ENCODE measurements at regions not wholly inside any gene's neighbourhood (a gene's known extent, or its start where the extent isn't known, plus 50 kb on each side); places are given as distances from the start of the nearest gene placed in this dataset.

GRCh38 chrX:9127986-9128385, 94.1 kb upstream of the FAM9B start:
- H3K27ac ChIP-seq: no peak overlapping the region
- ATAC-seq (no peak), DNase-seq (no peak)
- no peak overlapping the region for H3K4me3 ChIP-seq
- no peak for TF ChIP-seq CTCF (IDR thresholded peaks at IDR 0.05)
- intact Hi-C loops (cut with DNase I): no loop called here
- H3K27me3 ChIP-seq: no peaks in the 10 kb centered on the region
- H3K36me3 ChIP-seq: no peaks in the 10 kb centered on the region
- no peaks in the 10 kb centered on the region for H3K9me3 ChIP-seq
- H3K4me1 ChIP-seq: no peaks in the 10 kb centered on the region

- no peak for ATAC-seq
- no peaks in the 10 kb centered on the region for H3K36me3 ChIP-seq
- intact Hi-C loops (cut with DNase I): no loop called here
- no peak for DNase-seq
- no peak overlapping the region for H3K4me3 ChIP-seq
- no peaks in the 10 kb centered on the region for H3K9me3 ChIP-seq
- no peaks in the 10 kb centered on the region for H3K27me3 ChIP-seq
- no peak for TF ChIP-seq CTCF (IDR thresholded peaks at IDR 0.05)
- no peak overlapping the region for H3K27ac ChIP-seq
- no peaks in the 10 kb centered on the region for H3K4me1 ChIP-seq
Measured at GRCh38 chrX:9130031-9130430, 96.1 kb upstream of the FAM9B start.

GRCh38 chrX:9131066-9131465, 97.1 kb upstream of the FAM9B start:
- DNase-seq (no peak), ATAC-seq (no peak)
- TF ChIP-seq CTCF (IDR thresholded peaks at IDR 0.05): no peak
- no peak overlapping the region for H3K27ac ChIP-seq
- no peaks in the 10 kb centered on the region for H3K4me1 ChIP-seq
- H3K9me3 ChIP-seq: no peaks in the 10 kb centered on the region
- intact Hi-C loops (cut with DNase I): no loop called here
- H3K36me3 ChIP-seq: no peaks in the 10 kb centered on the region
- H3K4me3 ChIP-seq: no peak overlapping the region
- H3K27me3 ChIP-seq: no peaks in the 10 kb centered on the region

GRCh38 chrX:9132036-9132638, 98.2 kb upstream of the FAM9B start:
- no peak for ATAC-seq
- TF ChIP-seq CTCF (IDR thresholded peaks at IDR 0.05): no peak
- Histone ChIP-seq H3K9me3 (no peaks in the 10 kb centered on the region), H3K4me3 (no peak overlapping the region), H3K27ac (no peak overlapping the region), H3K36me3 (no peaks in the 10 kb centered on the region), H3K27me3 (no peaks in the 10 kb centered on the region), H3K4me1 (no peaks in the 10 kb centered on the region)
- intact Hi-C loops (cut with DNase I): no loop called here
- DNase-seq: no peak

GRCh38 chrX:9133426-9133825, 99.5 kb upstream of the FAM9B start:
- Histone ChIP-seq H3K9me3 (no peaks in the 10 kb centered on the region), H3K27me3 (no peaks in the 10 kb centered on the region), H3K4me3 (no peak overlapping the region), H3K36me3 (no peaks in the 10 kb centered on the region), H3K27ac (no peak overlapping the region), H3K4me1 (no peaks in the 10 kb centered on the region)
- DNase-seq: no peak
- ATAC-seq: no peak
- TF ChIP-seq CTCF (IDR thresholded peaks at IDR 0.05): no peak
- intact Hi-C loops (cut with DNase I): no loop called here
